Breast epithelium (tissue), 3 donors: ENCODE measurements at regions not wholly inside any gene's neighbourhood (a gene's known extent, or its start where the extent isn't known, plus 50 kb on each side); places are given as distances from the start of the nearest gene placed in this dataset.
"Not testable (repeated sequence)": the region's sequence is repeated elsewhere in the genome, so short reads cannot be mapped to it uniquely, and the experiment has no call there.

Source experiments
- CTCF ChIP-seq, 3 donors: fragments of 450-650 bp; IDR thresholded peaks; one replicate each; pipeline ENCODE4 v1.5.1; 2016 to 2017; ENCODE audit warnings: antibody characterized with exemption in 3 of 3, mild to moderate bottlenecking in 3 of 3, moderate library complexity in 3 of 3
- POLR2AphosphoS5 ChIP-seq, 3 donors: sonication (generic); formaldehyde crosslinking; IDR thresholded peaks; one replicate each; pipeline ENCODE4 v1.6.1; 2017; ENCODE audit warnings: antibody characterized with exemption in 3 of 3

GRCh38 chr21:27881331-27881730, 914.4 kb upstream of the ADAMTS5 start:
- TF ChIP-seq CTCF, POLR2AphosphoS5 (IDR thresholded peaks at IDR 0.05): not testable (repeated sequence)
